ENCODE measurements at regions not wholly inside any gene's neighbourhood (a gene's known extent, or its start where the extent isn't known, plus 50 kb on each side); places are given as distances from the start of the nearest gene placed in this dataset.

GRCh38 chr1:234687011-234687410 lies 77.0 kb upstream of the IRF2BP2 start:
- TF ChIP-seq, protein P1, sequence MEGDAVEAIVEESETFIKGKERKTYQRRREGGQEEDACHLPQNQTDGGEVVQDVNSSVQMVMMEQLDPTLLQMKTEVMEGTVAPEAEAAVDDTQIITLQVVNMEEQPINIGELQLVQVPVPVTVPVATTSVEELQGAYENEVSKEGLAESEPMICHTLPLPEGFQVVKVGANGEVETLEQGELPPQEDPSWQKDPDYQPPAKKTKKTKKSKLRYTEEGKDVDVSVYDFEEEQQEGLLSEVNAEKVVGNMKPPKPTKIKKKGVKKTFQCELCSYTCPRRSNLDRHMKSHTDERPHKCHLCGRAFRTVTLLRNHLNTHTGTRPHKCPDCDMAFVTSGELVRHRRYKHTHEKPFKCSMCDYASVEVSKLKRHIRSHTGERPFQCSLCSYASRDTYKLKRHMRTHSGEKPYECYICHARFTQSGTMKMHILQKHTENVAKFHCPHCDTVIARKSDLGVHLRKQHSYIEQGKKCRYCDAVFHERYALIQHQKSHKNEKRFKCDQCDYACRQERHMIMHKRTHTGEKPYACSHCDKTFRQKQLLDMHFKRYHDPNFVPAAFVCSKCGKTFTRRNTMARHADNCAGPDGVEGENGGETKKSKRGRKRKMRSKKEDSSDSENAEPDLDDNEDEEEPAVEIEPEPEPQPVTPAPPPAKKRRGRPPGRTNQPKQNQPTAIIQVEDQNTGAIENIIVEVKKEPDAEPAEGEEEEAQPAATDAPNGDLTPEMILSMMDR (IDR thresholded peaks at IDR 0.05) = no peak
- no peak for TF ChIP-seq POLR2AphosphoS5 (IDR thresholded peaks at IDR 0.05)

Data from transverse colon (tissue), 4 donors.